GM19467 (cell line): ENCODE measurements at regions not wholly inside any gene's neighbourhood (a gene's known extent, or its start where the extent isn't known, plus 50 kb on each side); places are given as distances from the start of the nearest gene placed in this dataset.

Experiments
- ATAC-seq: cut with Tn5 transposase; IDR thresholded peaks from one replicate; pipeline ENCODE4 v1.9.1; 2021; ENCODE audit warnings: mild to moderate bottlenecking, moderate library complexity; ENCODE audit not compliant: unreplicated experiment

- no peak for ATAC-seq
These were observed 51.9 kb upstream of the TSPAN11 start for GRCh38 chr12:30874455-30875321.

GRCh38 chr12:30870491-30871265, 55.9 kb upstream of the TSPAN11 start:
- no peak for ATAC-seq

GRCh38 chr12:30867415-30867814, 59.1 kb upstream of the TSPAN11 start:
- no peak for ATAC-seq

DNA sequence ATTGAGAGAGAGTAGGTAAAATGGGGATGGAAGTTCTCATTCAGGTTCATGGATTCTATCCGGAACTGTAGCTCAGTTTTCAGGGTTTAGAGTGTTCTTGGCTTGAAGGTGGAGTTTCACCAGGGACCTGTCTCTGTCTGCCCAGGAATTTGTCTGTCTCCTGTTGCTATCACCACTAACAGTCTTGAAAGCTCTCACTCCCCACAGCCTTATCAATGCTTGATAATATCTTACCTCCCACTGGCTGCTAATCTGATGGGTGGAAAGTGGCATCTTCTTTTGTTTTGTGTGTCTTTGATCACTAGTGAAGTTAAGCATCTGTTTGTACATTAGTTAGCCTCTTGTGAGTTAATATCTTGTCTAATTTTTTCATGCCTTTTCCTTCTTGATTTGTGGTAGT, 60.3 kb upstream of the TSPAN11 start:
- no peak for ATAC-seq

- ATAC-seq = no peak
These were observed 62.7 kb upstream of the TSPAN11 start for GRCh38 chr12:30863839-30864238.

DNA sequence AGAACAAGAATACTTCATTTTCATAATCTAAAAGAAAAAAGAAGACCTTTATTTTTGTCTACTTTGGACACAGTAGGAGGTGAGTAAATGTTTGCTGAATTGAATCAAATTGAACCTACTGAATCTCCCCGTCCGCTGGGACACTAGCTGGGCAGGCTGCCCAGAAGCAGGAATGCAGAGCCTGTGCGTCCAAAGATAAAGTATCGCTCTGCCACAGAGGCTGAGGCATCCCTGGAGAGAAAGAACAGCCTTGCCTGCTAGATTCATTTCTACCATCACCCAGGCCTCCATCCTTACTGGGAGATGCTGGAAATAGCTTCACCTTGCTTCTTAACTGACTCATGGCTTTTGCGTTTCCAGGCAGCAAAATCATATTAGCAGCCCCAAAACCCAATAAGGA, 64.1 kb upstream of the TSPAN11 start:
- ATAC-seq = no peak

DNA sequence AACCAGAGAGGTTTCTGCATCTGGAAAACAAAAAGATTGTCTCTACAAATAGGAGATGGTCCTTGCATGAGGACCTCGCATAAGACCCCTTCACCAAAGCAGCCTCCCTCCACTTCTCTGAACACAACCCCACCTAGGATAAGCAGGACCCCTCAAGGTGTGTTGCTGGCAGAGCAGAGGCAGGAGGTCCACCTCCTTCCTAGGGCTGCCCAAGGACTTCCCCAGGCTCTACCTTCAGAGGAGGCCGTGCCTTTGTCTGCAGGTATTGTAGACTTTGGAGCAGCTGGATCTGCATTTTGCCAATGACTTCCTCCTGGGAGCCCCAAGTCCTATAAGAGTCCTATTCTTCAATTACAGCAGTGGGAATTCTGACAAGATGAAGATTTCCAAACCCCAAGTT, 67.3 kb upstream of the TSPAN11 start:
- ATAC-seq = no peak

DNA sequence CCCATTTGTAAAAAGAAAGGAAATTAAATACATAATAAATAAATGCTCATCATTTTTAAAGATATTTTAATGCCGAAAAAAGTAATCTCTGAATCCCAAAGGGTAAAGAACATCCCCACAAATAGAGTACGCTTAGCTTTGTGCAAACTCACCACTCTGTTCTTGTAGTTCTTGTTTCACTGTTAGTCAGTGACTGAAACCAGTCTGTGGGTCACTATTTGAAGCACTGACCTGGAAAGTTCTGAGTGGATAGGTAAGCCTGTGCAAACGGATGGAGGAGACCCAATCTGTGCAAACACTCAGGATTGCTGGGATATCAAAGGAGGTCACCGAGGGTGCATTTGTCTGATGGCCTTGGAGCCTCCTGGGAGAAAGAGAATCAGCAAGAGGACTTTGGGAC, 68.1 kb upstream of the TSPAN11 start:
- no peak for ATAC-seq

DNA sequence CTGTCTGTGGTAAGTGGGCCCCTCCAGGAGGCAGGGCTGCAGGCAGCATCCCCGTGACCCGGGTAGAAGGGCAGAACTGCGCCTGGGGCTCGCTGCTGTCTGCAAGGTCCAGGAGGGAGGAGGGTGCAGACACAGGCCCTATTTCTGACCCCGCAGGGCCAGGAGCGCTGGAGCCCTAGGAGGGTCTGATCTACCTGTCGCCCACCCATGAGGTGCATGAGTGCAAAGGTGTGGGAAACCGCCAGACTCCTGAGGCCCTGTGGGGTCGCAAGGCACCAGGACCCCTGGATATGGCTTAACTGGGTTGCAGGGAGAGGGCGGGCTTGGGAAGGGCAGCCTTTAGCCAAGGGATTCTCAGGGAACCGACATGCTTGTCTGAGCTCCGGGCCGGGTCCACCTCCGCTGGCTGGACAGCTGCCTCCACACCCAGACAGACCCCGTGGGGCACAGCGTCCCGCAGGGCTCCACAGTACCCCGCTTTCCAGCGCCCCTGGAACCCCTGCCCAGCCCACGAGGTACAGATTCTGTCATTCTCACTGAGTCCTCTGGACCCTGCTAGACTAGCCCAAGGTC, 72.9 kb upstream of the TSPAN11 start:
- no peak for ATAC-seq

DNA sequence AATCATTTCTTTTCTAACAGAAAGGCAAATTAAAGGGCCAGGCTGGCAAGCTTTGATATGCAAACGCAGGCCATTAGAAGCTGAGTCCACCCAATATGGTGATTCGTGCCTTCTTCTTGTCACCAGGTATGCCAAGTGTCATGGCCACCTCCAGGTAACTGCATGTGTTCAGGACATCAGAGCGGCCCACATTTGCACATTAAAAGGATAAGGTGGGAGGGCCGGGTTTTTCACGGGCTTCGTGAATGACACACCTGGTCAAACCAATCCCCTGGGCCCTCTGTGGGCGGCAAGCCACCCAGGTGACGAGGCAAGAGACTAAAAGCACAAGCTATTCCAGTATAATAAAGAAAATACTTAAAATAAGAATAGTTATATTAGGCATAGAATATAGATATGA, 75.9 kb upstream of the TSPAN11 start:
- no peak for ATAC-seq

GRCh38 chr12:30847259-30847658, 79.3 kb upstream of the TSPAN11 start:
- ATAC-seq = no peak

DNA sequence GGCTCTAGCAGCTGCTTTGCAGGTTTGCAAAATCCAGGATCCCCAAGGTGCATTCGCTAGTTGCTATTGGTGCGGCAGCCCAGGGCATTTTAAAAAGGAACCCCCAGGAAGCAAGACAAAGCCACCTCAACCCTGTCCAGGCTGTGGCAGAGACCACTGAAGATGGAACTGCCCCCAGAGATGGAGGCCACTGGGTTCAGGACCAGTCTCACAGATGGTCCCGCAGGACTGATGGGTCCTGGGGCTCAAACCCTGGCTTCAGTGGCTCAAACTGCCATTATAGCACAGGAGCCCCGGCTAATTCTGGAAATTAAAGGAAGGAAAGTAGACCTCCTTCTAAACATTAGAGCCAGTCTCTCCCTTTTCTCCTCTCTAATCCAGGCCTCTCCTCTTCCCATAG, 79.8 kb upstream of the TSPAN11 start:
- ATAC-seq = no peak

DNA sequence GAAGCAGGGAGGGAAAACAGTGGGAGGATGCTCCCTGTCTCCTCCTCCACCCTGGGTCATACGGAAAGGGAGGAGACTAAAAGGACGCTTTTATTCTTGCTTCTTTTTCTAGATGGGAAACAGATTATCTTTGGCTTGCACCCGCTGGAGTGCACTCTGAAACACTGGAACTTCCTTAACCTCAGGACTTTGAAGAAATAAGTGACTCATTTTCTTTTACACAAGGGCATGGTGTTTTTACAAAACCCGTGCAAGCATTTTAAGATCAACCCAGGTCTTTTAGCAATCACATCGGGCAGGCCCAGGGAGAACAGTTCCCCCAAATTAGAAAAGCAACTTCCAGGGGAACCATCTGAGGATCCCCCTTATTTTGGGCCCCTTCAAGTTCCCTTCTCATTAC, 80.9 kb upstream of the TSPAN11 start:
- ATAC-seq = no peak

DNA sequence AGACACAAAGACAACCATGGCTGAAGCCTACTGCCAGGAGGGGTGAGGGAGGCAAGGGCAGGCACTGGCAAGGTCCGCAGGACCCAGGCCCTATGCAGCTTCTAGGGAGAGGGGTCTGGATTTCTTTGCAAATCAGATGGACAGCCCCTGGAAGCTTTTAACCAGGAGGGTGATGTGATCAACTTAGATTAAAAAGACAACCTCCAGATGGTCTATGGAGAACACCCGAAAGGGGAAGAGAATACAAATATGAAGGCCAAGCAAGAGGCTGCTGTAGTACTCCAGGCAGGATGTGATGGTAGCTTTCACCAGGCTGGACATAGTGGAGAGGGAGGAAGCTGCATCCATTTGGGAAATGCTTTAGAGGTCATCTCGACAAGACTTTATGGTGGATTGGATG, 83.3 kb upstream of the TSPAN11 start:
- ATAC-seq = no peak

DNA sequence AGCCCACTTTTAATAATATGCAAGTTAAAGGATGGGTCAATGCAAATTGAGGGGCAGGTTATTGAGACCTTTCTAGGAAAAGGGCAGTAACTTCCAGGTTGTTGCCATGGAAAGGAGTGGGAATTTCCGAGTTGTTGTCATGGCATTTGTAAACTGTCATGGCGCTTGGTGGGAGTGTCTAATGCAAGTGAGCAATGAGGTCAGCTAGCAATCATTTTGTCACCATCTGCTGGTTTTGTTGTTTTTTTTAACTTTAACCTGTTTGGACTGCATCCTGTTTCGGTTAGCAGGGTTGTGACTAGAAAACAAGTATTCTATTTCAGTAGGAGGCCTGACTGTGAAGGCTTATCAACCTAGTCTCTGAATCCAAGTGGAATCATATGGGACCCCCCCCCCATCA, 85.8 kb upstream of the TSPAN11 start:
- no peak for ATAC-seq

DNA sequence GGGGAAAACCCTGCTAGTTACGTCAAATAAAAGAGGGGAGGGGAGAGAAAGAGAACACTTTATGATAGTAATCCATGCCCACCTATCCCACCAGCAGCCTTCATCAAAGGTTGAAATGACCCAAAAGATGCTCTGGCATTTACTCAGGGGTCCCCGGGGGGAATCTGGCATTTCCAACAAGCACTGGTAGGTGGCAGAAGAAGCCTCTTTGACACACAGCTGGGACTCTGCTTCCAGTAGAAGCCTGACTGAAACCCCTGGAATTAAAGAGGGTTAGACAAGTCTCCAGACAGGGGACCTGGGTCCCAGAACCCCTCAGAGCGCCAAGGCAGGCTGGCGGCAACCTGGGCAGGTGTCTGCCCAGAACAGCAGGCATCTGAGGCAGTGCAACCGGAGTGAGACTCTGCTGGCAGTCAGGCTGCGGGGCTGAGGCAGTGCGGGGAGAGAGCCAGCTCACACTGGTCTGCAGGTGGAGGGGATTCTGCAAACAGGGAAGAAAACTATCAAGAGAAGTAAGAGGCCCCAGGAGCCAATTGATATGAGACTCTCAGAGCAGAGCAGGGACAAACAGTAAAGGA, 85.0 kb upstream of the CAPRIN2 start:
- no peak for ATAC-seq

DNA sequence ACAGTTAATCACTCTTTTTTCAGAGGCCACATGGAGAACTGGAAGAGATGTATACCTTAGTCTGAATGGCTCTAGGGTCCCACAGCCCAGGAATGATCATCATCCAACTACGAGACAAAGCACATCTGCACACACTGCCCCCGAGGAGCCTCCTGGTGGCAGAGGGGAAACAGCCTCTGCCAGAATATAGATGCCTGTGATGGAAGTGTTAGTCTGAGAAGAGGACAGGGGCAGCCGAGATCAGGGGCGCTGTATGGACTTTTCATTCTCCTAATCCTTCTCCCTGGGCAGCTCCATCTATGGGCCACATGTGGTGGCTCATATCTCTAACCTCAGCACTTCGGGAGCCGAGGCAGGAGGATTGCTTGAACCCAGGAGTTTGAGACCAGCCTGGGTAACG, 82.8 kb upstream of the CAPRIN2 start:
- ATAC-seq = no peak

DNA sequence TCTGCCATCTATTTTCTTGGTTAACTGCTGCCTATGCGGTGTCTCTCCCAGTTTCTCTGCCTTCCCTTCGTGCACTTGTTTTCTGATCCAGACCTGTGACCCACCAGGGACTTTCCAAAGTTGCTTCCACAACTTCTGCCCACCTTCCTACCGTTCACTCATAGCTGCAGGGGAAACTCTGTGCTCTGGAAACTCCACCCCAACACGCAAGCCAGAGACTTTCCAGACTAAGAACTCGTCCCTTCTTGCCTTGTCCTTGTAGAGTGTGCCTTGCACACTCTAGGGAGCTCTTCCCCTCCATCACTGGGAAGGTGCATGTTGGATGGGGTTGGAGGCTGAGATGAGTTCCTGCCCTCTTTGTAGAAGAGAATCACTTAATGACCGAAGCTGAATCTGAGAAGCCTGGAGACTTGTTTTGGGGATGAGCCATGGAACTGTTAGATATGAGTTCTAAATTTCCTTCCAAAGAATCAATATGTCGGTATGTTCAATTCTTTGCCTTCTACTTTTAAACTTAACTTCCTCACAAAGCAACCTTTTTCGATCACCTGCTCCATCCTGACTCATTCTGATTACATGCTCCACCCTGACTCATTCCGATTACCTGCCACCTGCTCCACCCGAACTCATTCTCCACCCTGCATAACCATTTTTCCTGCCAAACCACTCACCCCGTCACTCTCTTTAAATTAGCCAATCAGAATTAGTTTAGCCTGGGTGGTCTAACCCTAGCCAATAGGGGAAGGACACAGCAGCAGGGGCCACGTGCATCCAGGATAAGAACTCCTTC, 82.1 kb upstream of the CAPRIN2 start:
- no peak for ATAC-seq

GRCh38 chr12:30835216-30835615, 80.5 kb upstream of the CAPRIN2 start:
- ATAC-seq = no peak

GRCh38 chr12:30830751-30831150, 76.0 kb upstream of the CAPRIN2 start:
- ATAC-seq = no peak

DNA sequence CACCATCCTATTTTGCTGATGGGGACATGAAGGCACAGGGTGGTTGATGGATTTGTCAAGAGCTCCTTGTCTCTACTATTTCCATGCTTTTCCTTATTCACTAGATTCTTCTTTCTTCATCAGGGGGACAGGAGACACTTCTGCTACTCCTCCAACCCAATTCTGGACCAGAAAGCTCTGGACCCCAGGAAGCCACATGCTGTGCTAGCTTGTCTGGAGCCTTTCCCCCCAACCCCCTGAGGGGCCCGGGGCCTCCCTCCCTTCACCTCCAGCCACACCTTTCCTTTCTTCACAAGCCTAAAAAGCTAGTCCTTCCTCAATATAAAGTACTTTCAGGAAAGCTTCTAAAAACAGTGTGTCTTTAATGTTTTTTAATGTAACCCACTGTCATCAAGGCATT, 75.1 kb upstream of the CAPRIN2 start:
- no peak for ATAC-seq
